ENCODE measurements at regions not wholly inside any gene's neighbourhood (a gene's known extent, or its start where the extent isn't known, plus 50 kb on each side); places are given as distances from the start of the nearest gene placed in this dataset.

DNA sequence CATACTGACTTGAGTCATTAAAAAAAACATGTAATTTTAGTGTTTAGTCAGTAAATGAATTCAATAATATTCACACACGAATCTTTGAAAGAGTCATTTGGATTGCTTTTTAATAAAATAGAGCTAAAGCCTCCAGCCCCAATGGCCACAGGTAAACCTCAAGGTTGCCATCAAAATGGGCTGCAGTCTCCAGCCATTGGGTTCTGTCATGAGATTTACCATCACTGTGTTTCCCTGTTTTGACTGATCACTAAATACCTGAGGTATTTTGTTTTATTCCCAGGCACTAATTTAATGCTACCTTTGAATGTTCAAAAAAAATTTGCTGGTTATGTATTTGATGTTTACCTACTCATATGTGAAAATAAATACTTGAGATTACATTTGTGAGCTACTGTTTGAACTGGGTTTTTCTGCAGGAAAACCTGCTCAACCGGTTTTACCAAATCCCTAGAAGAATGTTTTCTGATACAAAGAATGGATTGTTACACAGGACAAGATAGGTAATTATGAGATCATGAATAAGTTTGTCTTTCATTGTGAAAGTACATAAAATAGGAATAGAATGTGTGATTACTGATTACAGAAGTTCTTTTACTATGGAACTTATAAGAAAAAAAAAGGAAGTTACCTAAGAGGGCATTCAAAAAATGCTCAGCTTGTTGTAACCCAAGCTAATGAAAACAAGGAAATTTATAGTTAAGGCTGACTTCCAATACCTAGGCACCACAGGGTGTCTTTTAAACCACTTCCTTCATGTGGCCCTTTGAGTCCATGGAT, 391.3 kb downstream of the EFNB2 start:
- Histone ChIP-seq H2BK20ac (ENCODE audit: low read depth, low read length) (peak overlapping the region; percentile 81), H3K9ac (ENCODE audit: low read depth, low read length) (no peak overlapping the region), H2BK15ac (ENCODE audit: low read depth, low read length) (peak overlapping the region; percentile 86; the same call in 2 of the 3 replicates), H2AK5ac (ENCODE audit: low read depth, low read length) (0 out of 2 replicates have a peak overlapping the region, but pooled peaks have one; percentile 43), H3K36me3 (ENCODE audit: control insufficient read depth, insufficient read depth, low read length) (no peaks in the 10 kb centered on the region), H3K9me3 (ENCODE audit: control insufficient read depth, insufficient read depth, low read length) (no peaks in the 10 kb centered on the region), H4K20me1 (ENCODE audit: insufficient read depth, low read length) (no peaks in the 10 kb centered on the region), H3K27me3 (ENCODE audit: control insufficient read depth, insufficient read depth, low read length) (no peaks in the 10 kb centered on the region), H3K18ac (ENCODE audit: low read depth, low read length) (peak overlapping the region; percentile 85), H3K79me1 (ENCODE audit: low read depth in 1 of 2, low read length in 2 of 2) (no peaks in the 10 kb centered on the region), H3K4me3 (ENCODE audit: insufficient read depth, low read depth, low read length) (no peak overlapping the region), H2AK9ac (replicated peaks; ENCODE audit: low read depth, low read length, poor library complexity) (no peak overlapping the region), H2BK5ac (ENCODE audit: low read depth, low read length, poor library complexity, severe bottlenecking) (peak overlapping the region; percentile 60), H4K5ac (ENCODE audit: low read depth, low read length) (peak overlapping the region; percentile 94), H3K56ac (ENCODE audit: extremely low read depth, insufficient read depth, low read length) (no peak overlapping the region), H2BK120ac (ENCODE audit: low read depth, low read length) (peak overlapping the region; percentile 93), H4K8ac (ENCODE audit: low read depth in 2 of 2, low read length in 2 of 2) (peak overlapping the region; percentile 81 to 87; a peak in 3 of 4 replicates), H3K14ac (replicated peaks; ENCODE audit: low read depth, low read length) (peak overlapping the region; percentile 88), H3K4me2 (ENCODE audit: low read depth, low read length) (peak overlapping the region; percentile 18; the same call in 1 of the 2 replicates), H3K23ac (ENCODE audit: low read depth, low read length) (peak overlapping the region; percentile 68), H3K27ac (ENCODE audit: insufficient read depth, low read length) (peak overlapping the region; percentile 69; the same call in 1 of the 2 replicates), H2AFZ (replicated peaks; ENCODE audit: low read length, poor library complexity) (no peak overlapping the region), H3K4ac (ENCODE audit: low read depth, low read length) (peak overlapping the region; percentile 85), H3K9me1 (ENCODE audit: insufficient read depth, low read length) (no peaks in the 10 kb centered on the region), H3K4me1 (ENCODE audit: control insufficient read depth, insufficient read depth, low read length) (peaks cover 11% of the 10 kb centered on the region), H4K91ac (ENCODE audit: insufficient read depth, low read depth, low read length) (peak overlapping the region; percentile 70)
- TF ChIP-seq RFX5 (IDR thresholded peaks at IDR 0.05; ENCODE audit: low read depth, low read length) (no peak), SMC3 (IDR thresholded peaks at IDR 0.05; ENCODE audit: low read depth, low read length) (no peak), RAD21 (IDR thresholded peaks at IDR 0.05; ENCODE audit: low read length) (no peak), RCOR1 (IDR thresholded peaks at IDR 0.05; ENCODE audit: insufficient replicate concordance, low read length) (no peak), MAFK (IDR thresholded peaks at IDR 0.05; ENCODE audit: low read depth, low read length) (no peak), NFE2L2 (IDR thresholded peaks at IDR 0.05; ENCODE audit: low read depth, low read length) (no peak)
- TF ChIP-seq, protein P1, sequence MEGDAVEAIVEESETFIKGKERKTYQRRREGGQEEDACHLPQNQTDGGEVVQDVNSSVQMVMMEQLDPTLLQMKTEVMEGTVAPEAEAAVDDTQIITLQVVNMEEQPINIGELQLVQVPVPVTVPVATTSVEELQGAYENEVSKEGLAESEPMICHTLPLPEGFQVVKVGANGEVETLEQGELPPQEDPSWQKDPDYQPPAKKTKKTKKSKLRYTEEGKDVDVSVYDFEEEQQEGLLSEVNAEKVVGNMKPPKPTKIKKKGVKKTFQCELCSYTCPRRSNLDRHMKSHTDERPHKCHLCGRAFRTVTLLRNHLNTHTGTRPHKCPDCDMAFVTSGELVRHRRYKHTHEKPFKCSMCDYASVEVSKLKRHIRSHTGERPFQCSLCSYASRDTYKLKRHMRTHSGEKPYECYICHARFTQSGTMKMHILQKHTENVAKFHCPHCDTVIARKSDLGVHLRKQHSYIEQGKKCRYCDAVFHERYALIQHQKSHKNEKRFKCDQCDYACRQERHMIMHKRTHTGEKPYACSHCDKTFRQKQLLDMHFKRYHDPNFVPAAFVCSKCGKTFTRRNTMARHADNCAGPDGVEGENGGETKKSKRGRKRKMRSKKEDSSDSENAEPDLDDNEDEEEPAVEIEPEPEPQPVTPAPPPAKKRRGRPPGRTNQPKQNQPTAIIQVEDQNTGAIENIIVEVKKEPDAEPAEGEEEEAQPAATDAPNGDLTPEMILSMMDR (conservative IDR thresholded peaks at IDR 0.05; ENCODE audit: low read depth, low read length) = no peak
- intact Hi-C loops (cut with micrococcal nuclease) (no loop called here), dilution Hi-C loops (cut with HindIII; ENCODE audit: low sequenced_read_pairs, unreplicated experiment) (no loop called here), in situ Hi-C loops (cut with MboI; ENCODE audit: low sequenced_read_pairs) (no loop called here)
- ChIA-PET POLR2A (ENCODE audit: unreplicated experiment) (interaction anchor here (0.6 kb wide), 1 partner anchor 34 kb away, joined by 3 read pairs; no protein-coding TSS in a partner anchor), CTCF (interaction anchor here (0.6 to 1.5 kb wide), 4 partner anchors 11 to 1003 kb away, joined by 3 to 4 read pairs (median 4); no protein-coding TSS in a partner anchor)
- no peak for ATAC-seq (ENCODE audit: low read depth)
- WGBS, 2 experiments (ENCODE audit: extremely low coverage in 2 of 2, insufficient read length in 1 of 2) = no CpG with 5 or more reads among the region's 2 CpGs
- no TSS peak for BruUV-seq (replicated peaks)
- no peak for DNase-seq

Data from IMR-90 (cell line).